DOHH2 (cell line): ENCODE measurements at regions not wholly inside any gene's neighbourhood (a gene's known extent, or its start where the extent isn't known, plus 50 kb on each side); places are given as distances from the start of the nearest gene placed in this dataset.

ENCODE experiments used
- H3F3A ChIP-seq: fragments of 200-600 bp; sonication (generic), shearing (Covaris generic); 2 replicates; pipeline ENCODE4 v1.6.0; 2016; ENCODE audit warnings: antibody characterized with exemption, mild to moderate bottlenecking; ENCODE audit not compliant: control insufficient read depth, insufficient read depth
- H3K27ac ChIP-seq: fragments of 200-600 bp; sonication (generic); 2 replicates; pipeline ENCODE4 v1.5.1; 2014; ENCODE audit warnings: low read depth, mild to moderate bottlenecking, low read length, moderate library complexity
- H3K27me3 ChIP-seq: fragments of 200-600 bp; sonication (generic); 2 replicates; pipeline ENCODE4 v1.6.1; 2014; ENCODE audit warnings: mild to moderate bottlenecking, low read length, mixed read lengths; ENCODE audit not compliant: control insufficient read depth
- H3K36me3 ChIP-seq: fragments of 200-600 bp; sonication (generic); 2 replicates; pipeline ENCODE4 v1.6.1; 2014; ENCODE audit warnings: mild to moderate bottlenecking, low read length, moderate library complexity, mixed read lengths; ENCODE audit not compliant: control insufficient read depth
- H3K4me1 ChIP-seq: fragments of 200-600 bp; sonication (generic); 2 replicates; pipeline ENCODE4 v1.6.1; 2014; ENCODE audit warnings: mild to moderate bottlenecking, low read length, mixed read lengths; ENCODE audit not compliant: control insufficient read depth
- H3K4me2 ChIP-seq: fragments of 200-600 bp; sonication (generic); 2 replicates; pipeline ENCODE4 v1.6.0; 2014; ENCODE audit warnings: mild to moderate bottlenecking, low read length, moderate library complexity
- H3K4me3 ChIP-seq: fragments of 200-600 bp; sonication (generic); 2 replicates; pipeline ENCODE4 v1.5.1; 2014; ENCODE audit warnings: mild to moderate bottlenecking, low read length, mixed read lengths
- H3K79me2 ChIP-seq: fragments of 200-600 bp; sonication (generic); 2 replicates; pipeline ENCODE4 v1.6.1; 2014; ENCODE audit warnings: mild to moderate bottlenecking, low read length, mixed read lengths; ENCODE audit not compliant: control insufficient read depth
- H3K9me2 ChIP-seq: fragments of 200-600 bp; sonication (generic); replicated peaks from 2 replicates; pipeline ENCODE4 v1.6.1; 2014; ENCODE audit warnings: mild to moderate bottlenecking, low read length, mixed read lengths; ENCODE audit not compliant: control insufficient read depth
- H3K9me3 ChIP-seq: fragments of 200-600 bp; sonication (generic); 2 replicates; pipeline ENCODE4 v1.6.1; 2014; ENCODE audit warnings: antibody characterized with exemption, low read length, mixed read lengths; ENCODE audit not compliant: control insufficient read depth, insufficient read depth
- H4K20me1 ChIP-seq: fragments of 200-600 bp; sonication (generic); 2 replicates; pipeline ENCODE4 v1.6.0; 2014; ENCODE audit warnings: low read depth, mild to moderate bottlenecking, antibody characterized with exemption, low read length, moderate library complexity; ENCODE audit not compliant: control insufficient read depth, insufficient read depth
- EZH2phosphoT487 ChIP-seq: fragments of 200-600 bp; sonication (generic); IDR thresholded peaks from 2 replicates; pipeline ENCODE4 v1.6.1; 2017; ENCODE audit warnings: borderline replicate concordance, mild to moderate bottlenecking, antibody characterized with exemption, low read length, moderate library complexity, mixed read lengths
- TF ChIP-seq, protein P1 (sequence below): fragments of 200-600 bp; sonication (generic); IDR thresholded peaks from one replicate; pipeline ENCODE4 v1.5.1; 2014; ENCODE audit warnings: antibody characterized with exemption, mild to moderate bottlenecking, low read depth, low read length; ENCODE audit not compliant: poor library complexity, severe bottlenecking

DNA sequence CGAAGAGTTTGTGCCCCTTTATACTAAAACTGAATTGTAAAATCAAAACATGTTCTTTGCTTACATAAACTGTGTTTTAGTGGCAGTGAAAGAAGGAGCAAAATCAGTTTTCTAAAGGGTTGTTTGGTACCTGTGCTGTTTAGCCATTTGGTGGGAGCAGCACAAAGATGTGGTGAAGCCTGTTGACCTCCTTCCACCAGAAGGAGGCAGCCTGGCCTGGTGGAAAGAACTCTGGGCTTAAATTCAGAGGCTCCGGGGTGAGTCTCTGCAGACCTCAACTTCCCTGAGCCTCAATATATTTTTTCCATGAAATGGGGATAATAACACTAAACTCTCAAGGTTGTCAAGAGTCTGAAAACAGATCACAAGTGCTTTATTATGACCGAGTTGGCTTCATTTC is 502.5 kb downstream of the VRK1 start:
- Histone ChIP-seq H3K4me1 (no peaks in the 10 kb centered on the region), H4K20me1 (no peaks in the 10 kb centered on the region), H3K9me2 (no peaks in the 10 kb centered on the region), H3K36me3 (no peaks in the 10 kb centered on the region), H3K4me3 (no peak overlapping the region), H3K9me3 (no peaks in the 10 kb centered on the region), H3K4me2 (no peak overlapping the region), H3K79me2 (no peaks in the 10 kb centered on the region), H3K27ac (no peak overlapping the region), H3K27me3 (0 out of 2 replicates have a peak, but pooled peaks cover 2% of the 10 kb centered on the region), H3F3A (no peaks in the 10 kb centered on the region)
- TF ChIP-seq EZH2phosphoT487 = no peak
- TF ChIP-seq, protein P1, sequence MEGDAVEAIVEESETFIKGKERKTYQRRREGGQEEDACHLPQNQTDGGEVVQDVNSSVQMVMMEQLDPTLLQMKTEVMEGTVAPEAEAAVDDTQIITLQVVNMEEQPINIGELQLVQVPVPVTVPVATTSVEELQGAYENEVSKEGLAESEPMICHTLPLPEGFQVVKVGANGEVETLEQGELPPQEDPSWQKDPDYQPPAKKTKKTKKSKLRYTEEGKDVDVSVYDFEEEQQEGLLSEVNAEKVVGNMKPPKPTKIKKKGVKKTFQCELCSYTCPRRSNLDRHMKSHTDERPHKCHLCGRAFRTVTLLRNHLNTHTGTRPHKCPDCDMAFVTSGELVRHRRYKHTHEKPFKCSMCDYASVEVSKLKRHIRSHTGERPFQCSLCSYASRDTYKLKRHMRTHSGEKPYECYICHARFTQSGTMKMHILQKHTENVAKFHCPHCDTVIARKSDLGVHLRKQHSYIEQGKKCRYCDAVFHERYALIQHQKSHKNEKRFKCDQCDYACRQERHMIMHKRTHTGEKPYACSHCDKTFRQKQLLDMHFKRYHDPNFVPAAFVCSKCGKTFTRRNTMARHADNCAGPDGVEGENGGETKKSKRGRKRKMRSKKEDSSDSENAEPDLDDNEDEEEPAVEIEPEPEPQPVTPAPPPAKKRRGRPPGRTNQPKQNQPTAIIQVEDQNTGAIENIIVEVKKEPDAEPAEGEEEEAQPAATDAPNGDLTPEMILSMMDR = no peak

DNA sequence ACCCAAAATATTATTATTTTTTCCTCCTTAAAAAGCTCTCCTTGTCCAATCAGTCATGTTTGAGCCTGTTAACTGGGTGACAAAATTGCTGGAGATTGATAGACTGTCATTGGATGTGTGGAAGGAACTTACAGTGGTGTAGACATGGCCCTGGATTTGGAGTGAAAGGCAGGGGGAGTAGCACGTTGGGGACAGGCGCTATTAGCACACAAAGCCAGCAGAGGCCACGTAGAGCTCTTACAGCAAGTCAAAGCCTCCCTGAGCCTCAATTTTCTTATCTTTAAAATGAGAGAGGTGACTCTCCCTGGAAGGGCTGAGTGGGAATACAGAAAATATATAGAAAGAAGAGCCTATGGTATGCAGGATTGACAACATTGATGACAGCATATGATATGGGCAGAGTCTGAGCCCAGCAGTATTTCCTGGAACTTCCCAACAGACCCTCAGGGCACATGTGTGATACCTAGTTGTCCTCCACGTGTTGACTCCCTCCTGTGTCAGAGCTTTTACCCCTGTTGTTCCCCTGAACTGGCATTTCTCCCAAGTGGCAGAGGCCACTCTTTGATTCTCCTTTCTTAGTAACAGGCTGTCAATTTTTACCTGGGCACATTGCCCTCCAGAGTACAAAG is 504.9 kb downstream of the VRK1 start:
- no peaks in the 10 kb centered on the region for H3F3A ChIP-seq
- H3K9me3 ChIP-seq = no peaks in the 10 kb centered on the region
- H3K27me3 ChIP-seq = 0 out of 2 replicates have a peak, but pooled peaks cover 2% of the 10 kb centered on the region
- H3K27ac ChIP-seq = no peak overlapping the region
- no peak overlapping the region for H3K4me2 ChIP-seq
- no peaks in the 10 kb centered on the region for H3K4me1 ChIP-seq
- no peak overlapping the region for H3K4me3 ChIP-seq
- H4K20me1 ChIP-seq = no peaks in the 10 kb centered on the region
- no peaks in the 10 kb centered on the region for H3K79me2 ChIP-seq
- H3K9me2 ChIP-seq = no peaks in the 10 kb centered on the region
- TF ChIP-seq, protein P1 = no peak
- no peak for TF ChIP-seq EZH2phosphoT487
- no peaks in the 10 kb centered on the region for H3K36me3 ChIP-seq

DNA sequence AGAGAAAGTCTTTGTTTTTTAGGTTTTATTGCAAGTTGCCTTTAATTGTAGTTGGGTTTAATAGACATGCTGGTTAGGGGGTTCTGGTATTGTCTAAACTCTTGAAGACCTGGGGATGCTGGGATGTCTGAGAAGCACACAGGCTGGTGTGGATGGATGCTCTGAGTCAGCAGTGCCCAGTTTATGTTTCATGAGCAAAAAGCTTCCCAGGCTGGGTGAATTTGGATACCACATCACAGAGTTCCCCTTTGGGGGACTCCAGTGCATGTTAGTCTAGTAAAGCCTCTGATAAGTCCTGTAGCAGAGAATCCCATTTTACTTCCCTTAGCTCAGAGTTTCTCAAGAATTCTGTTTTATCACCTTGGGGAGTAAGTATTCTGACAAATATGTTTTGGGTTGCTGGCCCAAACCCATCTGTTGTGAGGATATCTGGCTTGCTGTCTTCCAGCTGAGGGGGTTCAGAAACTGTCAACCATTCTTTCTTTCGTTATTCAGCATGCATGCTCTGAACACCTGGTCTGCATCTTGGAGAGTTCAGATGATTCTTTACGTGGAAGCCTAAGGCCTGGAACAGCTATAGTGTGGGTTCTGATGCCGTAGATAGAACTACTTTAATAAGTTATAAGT is 509.1 kb downstream of the VRK1 start:
- Histone ChIP-seq H3K9me3 (no peaks in the 10 kb centered on the region), H3K4me2 (no peak overlapping the region), H3K4me1 (no peaks in the 10 kb centered on the region), H3K27me3 (0 out of 2 replicates have a peak, but pooled peaks cover 2% of the 10 kb centered on the region), H3K4me3 (no peak overlapping the region), H3K27ac (no peak overlapping the region), H3K79me2 (no peaks in the 10 kb centered on the region), H3K36me3 (no peaks in the 10 kb centered on the region), H3F3A (no peaks in the 10 kb centered on the region), H3K9me2 (no peaks in the 10 kb centered on the region), H4K20me1 (no peaks in the 10 kb centered on the region)
- no peak for TF ChIP-seq EZH2phosphoT487
- TF ChIP-seq, protein P1 = no peak
